HL-60 (cell line): ENCODE measurements at regions not wholly inside any gene's neighbourhood (a gene's known extent, or its start where the extent isn't known, plus 50 kb on each side); places are given as distances from the start of the nearest gene placed in this dataset.

Experiments used
- DNase-seq, 2 experiments: peaks; one replicate each; pipeline ENCODE4 v3.0.0-alpha.2; 2010 to 2020; ENCODE audit warnings: low read depth in 1 of 2, low spot score in 1 of 2
- H3K27ac ChIP-seq: fragments of 250-450 bp; sonication (Bioruptor Pico); replicated peaks from 2 replicates; pipeline ENCODE4 v1.5.1; 2020; ENCODE audit warnings: mild to moderate bottlenecking, moderate library complexity
- H3K27me3 ChIP-seq: fragments of 250-450 bp; sonication (Bioruptor Pico); 2 replicates; pipeline ENCODE4 v1.5.1; 2021; ENCODE audit warnings: mild to moderate bottlenecking, moderate library complexity; ENCODE audit not compliant: insufficient read depth, poor library complexity, severe bottlenecking
- H3K4me3 ChIP-seq: replicated peaks from 2 replicates; pipeline ENCODE4 v1.5.1; 2011; ENCODE audit warnings: mild to moderate bottlenecking, control low read depth, low read length; ENCODE audit not compliant: insufficient read depth
- GABPA ChIP-seq: IDR thresholded peaks from 2 replicates; pipeline ENCODE4 v1.6.1; 2012; ENCODE audit warnings: low read depth
- POLR2AphosphoS5 ChIP-seq: IDR thresholded peaks from 2 replicates; pipeline ENCODE4 v1.6.1; 2012; ENCODE audit warnings: low read depth
- SPI1 ChIP-seq: IDR thresholded peaks from 2 replicates; pipeline ENCODE4 v1.6.1; 2012; ENCODE audit warnings: low read depth, mild to moderate bottlenecking, borderline replicate concordance
- TF ChIP-seq, protein P1 (sequence below): IDR thresholded peaks from one replicate; pipeline ENCODE4 v1.5.1; 2011; ENCODE audit warnings: low read length, control low read depth, inconsistent platforms; ENCODE audit not compliant: insufficient read depth
- TF ChIP-seq, protein P2 (sequence below): IDR thresholded peaks from 2 replicates; pipeline ENCODE4 v1.6.1; 2012; ENCODE audit warnings: low read depth; ENCODE audit not compliant: insufficient replicate concordance

DNA sequence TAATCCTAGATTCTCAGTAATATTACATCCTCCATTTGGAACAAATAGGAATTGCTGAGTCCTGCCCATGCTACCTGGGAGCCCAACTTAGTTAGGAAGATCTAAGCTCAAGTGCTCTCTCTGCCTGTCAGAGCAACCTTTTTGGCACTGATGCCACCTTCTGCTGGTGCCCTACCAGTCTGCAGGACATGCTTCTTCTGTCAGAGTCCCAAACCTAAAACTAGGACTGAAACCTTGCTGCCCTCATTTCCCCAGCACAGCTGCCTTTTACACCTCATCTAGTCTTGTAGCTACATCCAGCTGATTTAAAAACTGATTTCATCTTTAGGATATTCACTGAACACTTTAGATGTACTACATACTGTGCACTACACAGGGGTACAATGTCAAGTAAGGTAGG is 118.7 kb downstream of the LYPLAL1 start:
- no peaks in the 10 kb centered on the region for H3K27me3 ChIP-seq
- H3K27ac ChIP-seq: no peak overlapping the region
- no peak for DNase-seq

DNA sequence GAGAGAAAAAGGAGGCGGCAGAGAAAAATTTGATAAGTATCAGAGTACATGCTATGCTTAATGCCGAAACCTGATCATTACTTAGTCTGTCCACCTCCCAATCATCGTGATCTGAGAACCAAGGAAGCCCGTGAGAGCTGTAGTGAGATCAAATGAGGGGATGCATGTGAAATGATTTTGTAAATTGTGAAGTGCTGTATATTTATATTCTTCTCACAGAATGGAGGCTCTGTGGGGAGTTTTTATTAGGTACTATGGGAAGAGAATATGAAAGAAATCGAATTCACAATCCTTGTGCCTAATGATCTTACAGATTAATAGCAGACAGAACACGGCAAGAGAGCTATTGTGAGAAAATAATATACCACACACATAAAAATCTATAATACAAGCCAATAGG is 115.5 kb downstream of the LYPLAL1 start:
- no peak for DNase-seq
- Histone ChIP-seq H3K4me3 (no peak overlapping the region), H3K27me3 (no peaks in the 10 kb centered on the region), H3K27ac (no peak overlapping the region)
- no peak for TF ChIP-seq SPI1
- TF ChIP-seq, protein P1, sequence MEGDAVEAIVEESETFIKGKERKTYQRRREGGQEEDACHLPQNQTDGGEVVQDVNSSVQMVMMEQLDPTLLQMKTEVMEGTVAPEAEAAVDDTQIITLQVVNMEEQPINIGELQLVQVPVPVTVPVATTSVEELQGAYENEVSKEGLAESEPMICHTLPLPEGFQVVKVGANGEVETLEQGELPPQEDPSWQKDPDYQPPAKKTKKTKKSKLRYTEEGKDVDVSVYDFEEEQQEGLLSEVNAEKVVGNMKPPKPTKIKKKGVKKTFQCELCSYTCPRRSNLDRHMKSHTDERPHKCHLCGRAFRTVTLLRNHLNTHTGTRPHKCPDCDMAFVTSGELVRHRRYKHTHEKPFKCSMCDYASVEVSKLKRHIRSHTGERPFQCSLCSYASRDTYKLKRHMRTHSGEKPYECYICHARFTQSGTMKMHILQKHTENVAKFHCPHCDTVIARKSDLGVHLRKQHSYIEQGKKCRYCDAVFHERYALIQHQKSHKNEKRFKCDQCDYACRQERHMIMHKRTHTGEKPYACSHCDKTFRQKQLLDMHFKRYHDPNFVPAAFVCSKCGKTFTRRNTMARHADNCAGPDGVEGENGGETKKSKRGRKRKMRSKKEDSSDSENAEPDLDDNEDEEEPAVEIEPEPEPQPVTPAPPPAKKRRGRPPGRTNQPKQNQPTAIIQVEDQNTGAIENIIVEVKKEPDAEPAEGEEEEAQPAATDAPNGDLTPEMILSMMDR: no peak
- TF ChIP-seq, protein P2, sequence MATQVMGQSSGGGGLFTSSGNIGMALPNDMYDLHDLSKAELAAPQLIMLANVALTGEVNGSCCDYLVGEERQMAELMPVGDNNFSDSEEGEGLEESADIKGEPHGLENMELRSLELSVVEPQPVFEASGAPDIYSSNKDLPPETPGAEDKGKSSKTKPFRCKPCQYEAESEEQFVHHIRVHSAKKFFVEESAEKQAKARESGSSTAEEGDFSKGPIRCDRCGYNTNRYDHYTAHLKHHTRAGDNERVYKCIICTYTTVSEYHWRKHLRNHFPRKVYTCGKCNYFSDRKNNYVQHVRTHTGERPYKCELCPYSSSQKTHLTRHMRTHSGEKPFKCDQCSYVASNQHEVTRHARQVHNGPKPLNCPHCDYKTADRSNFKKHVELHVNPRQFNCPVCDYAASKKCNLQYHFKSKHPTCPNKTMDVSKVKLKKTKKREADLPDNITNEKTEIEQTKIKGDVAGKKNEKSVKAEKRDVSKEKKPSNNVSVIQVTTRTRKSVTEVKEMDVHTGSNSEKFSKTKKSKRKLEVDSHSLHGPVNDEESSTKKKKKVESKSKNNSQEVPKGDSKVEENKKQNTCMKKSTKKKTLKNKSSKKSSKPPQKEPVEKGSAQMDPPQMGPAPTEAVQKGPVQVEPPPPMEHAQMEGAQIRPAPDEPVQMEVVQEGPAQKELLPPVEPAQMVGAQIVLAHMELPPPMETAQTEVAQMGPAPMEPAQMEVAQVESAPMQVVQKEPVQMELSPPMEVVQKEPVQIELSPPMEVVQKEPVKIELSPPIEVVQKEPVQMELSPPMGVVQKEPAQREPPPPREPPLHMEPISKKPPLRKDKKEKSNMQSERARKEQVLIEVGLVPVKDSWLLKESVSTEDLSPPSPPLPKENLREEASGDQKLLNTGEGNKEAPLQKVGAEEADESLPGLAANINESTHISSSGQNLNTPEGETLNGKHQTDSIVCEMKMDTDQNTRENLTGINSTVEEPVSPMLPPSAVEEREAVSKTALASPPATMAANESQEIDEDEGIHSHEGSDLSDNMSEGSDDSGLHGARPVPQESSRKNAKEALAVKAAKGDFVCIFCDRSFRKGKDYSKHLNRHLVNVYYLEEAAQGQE: no peak
- TF ChIP-seq GABPA: no peak
- no peak for TF ChIP-seq POLR2AphosphoS5

More for the DNA sequence above, 118.7 kb downstream of the LYPLAL1 start:
- no peak for TF ChIP-seq SPI1
- no peak for TF ChIP-seq POLR2AphosphoS5
- TF ChIP-seq, protein P2: no peak
- TF ChIP-seq, protein P1: no peak
- no peak for TF ChIP-seq GABPA
- no peak overlapping the region for H3K4me3 ChIP-seq

DNA sequence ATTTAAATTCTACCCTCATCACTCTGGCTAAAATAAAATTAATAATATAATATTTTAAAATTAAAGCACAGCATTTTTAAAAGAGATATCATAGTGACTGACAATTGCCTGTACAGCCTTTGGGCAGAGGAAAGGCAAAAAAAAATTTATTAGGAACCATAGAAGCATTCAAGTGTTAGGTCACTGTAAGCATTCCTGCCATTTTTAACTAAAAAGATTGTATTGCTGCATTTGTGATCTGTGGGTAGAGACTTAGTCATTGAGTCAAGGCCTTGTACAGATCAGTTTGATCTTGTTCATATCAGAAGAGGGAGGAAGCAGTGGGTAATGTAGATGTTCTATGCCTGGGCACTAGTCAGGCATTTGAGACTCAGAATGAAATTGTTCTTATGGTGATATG is 109.9 kb downstream of the LYPLAL1 start:
- TF ChIP-seq SPI1 (no peak), GABPA (no peak), POLR2AphosphoS5 (no peak)
- TF ChIP-seq, protein P1: no peak
- TF ChIP-seq, protein P2: no peak
- no peak for DNase-seq
- Histone ChIP-seq H3K27me3 (no peaks in the 10 kb centered on the region), H3K4me3 (no peak overlapping the region), H3K27ac (no peak overlapping the region)
